Mammary epithelial cell (primary cell): ENCODE measurements at regions not wholly inside any gene's neighbourhood (a gene's known extent, or its start where the extent isn't known, plus 50 kb on each side); places are given as distances from the start of the nearest gene placed in this dataset.
"Not testable (repeated sequence)": the region's sequence is repeated elsewhere in the genome, so short reads cannot be mapped to it uniquely, and the experiment has no call there.

Experiments
- EZH2 ChIP-seq: IDR thresholded peaks from 2 replicates; pipeline ENCODE4 v1.6.1; 2012; ENCODE audit warnings: low read length, inconsistent platforms, borderline replicate concordance
- TF ChIP-seq, protein P1 (sequence below), 2 donors: IDR thresholded peaks in 1 of 2; conservative IDR thresholded peaks in 1 of 2; 2 replicates each; pipeline ENCODE4 v1.5.1; 2011 to 2012; ENCODE audit warnings: inconsistent platforms in 2 of 2, low read length in 2 of 2, mild to moderate bottlenecking in 2 of 2, control low read depth in 1 of 2, low read depth in 1 of 2; ENCODE audit not compliant: insufficient read depth in 1 of 2; ENCODE audit errors: extremely low read depth in 1 of 2

DNA sequence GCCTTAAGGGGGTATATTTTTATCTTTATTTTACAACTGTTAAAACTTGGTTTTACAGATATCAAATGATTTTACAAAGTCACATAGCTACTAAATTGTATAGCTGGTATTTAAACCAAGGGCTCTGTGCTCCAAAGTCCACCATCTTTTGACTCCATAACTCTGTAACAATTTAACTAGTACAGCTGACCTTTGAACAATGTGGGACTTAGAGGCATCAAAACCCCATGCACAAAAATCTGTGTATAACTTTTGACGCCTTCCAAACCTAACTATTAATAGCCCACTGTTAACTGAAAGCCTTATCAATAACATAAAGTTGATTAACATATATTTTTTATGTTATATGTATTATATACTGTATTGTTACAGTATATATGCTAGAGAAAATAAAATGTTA lies 874.3 kb downstream of the KCNA4 start:
- TF ChIP-seq, protein P1, sequence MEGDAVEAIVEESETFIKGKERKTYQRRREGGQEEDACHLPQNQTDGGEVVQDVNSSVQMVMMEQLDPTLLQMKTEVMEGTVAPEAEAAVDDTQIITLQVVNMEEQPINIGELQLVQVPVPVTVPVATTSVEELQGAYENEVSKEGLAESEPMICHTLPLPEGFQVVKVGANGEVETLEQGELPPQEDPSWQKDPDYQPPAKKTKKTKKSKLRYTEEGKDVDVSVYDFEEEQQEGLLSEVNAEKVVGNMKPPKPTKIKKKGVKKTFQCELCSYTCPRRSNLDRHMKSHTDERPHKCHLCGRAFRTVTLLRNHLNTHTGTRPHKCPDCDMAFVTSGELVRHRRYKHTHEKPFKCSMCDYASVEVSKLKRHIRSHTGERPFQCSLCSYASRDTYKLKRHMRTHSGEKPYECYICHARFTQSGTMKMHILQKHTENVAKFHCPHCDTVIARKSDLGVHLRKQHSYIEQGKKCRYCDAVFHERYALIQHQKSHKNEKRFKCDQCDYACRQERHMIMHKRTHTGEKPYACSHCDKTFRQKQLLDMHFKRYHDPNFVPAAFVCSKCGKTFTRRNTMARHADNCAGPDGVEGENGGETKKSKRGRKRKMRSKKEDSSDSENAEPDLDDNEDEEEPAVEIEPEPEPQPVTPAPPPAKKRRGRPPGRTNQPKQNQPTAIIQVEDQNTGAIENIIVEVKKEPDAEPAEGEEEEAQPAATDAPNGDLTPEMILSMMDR (conservative IDR thresholded peaks at IDR 0.05 in 1 of 2, IDR thresholded peaks at IDR 0.05 in 1 of 2; ENCODE audit: extremely low read depth in 1 of 2, insufficient read depth in 1 of 2, low read depth in 1 of 2, low read length in 2 of 2) = not testable (repeated sequence)
- not testable (repeated sequence) for TF ChIP-seq EZH2
